ENCODE measurements at regions not wholly inside any gene's neighbourhood (a gene's known extent, or its start where the extent isn't known, plus 50 kb on each side); places are given as distances from the start of the nearest gene placed in this dataset.
A peak's percentile ranks its signal among the peaks of the same experiment; 100 is the strongest.

DNA sequence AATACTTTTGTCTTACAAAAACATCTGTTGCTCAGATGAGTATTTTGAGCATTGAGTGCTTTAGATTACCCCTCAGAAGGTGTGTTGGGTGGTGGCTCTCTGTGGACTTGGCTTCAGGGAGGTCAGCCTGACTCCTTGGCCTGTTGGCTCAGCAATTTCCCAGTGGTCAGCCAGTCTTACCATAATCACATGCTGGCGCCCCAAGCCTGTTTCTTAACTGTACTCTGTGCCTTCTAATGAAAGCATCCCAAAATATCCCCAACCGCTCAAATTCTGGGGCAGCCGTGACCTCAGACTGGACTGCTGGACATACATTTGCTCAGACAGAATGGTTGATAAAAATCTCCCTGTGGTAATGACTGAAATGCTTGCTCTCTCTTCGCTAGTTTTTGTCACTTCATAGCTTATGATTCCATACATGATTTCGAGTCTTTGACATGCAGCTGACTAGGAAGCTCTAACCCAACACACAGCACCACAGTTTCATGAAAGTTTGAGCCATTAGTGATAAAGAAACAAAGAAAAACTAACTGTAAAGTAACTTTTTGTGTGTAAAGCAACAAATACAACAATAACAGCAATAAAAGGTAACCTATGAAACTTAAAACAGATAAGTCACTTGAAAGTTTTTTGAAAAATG, 562.2 kb upstream of the MEF2C start:
- DNase-seq = no peak

DNA sequence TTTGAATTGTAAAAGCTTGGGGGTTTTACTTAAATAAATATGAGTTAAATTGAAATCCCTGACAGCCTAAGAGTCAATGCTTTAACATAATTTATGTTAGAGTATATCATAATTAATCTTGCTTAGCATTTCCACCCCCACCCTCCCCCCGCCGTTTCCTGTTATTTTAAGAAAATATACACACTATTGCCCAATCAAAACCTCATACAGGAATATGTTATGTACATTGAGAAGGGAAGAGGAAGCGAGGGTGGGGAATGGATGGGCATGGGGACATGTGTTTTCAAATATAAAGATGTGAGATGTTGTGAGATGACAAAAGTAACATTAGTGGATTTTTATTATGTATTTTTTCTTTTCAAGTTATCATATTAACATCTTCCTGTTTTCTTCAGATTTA, 561.1 kb upstream of the MEF2C start:
- DNase-seq = peak; percentile 37 to 55 (median 39)

DNA sequence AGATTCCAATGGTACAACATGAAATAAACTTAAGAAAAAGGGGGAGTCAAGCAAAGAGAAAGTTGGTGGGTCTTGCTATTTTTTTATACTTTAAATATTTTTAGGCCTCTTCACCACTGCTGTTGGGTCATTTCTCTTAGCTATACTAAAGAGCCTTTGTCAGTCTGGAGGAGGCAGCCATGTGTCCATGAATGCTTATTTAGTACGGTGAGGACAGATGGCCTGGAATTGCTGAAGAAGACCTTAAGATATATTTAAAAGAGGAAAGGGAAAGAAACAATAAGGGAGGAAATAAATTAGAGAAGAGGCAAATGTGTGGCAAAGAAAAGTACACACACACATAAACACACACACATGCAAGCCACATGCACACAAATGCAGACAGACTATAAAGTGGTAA, 560.5 kb upstream of the MEF2C start:
- DNase-seq = no peak

DNA sequence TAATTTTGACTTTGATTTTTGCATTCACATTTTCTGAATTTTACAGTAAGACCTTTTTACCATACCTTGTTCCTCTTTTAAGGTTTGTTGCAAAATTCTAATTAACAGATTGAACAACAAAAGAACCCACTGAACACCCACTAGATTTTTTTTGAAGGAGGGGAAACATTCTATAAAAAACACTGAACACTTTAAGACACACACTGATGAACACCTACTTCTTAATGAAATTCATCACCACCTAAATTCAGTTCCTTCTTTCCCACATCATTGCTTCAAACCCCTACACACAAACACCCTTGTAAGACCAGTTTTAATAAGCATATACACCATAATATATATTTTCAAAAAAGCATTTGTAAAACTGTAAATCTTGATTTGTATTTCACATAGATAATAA, 559.0 kb upstream of the MEF2C start:
- DNase-seq = no peak

DNA sequence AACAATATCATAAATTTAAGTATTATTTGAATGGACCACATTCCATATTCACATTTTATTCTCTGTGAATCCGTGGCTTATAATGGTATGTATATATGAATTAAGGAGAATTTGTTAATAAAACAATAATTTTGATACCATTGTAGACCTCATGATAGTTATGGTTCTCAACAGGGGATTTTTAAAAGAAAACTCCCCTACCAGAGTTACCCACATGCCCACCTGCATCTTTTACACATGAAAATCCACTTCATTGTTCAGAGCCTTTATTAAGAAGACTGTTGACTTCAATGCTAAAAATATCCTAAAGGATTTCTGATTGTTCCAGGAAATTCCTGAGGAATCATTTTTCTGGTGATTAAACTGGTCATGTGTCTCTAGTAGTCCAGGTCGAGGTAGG, 557.7 kb upstream of the MEF2C start:
- DNase-seq = no peak

DNA sequence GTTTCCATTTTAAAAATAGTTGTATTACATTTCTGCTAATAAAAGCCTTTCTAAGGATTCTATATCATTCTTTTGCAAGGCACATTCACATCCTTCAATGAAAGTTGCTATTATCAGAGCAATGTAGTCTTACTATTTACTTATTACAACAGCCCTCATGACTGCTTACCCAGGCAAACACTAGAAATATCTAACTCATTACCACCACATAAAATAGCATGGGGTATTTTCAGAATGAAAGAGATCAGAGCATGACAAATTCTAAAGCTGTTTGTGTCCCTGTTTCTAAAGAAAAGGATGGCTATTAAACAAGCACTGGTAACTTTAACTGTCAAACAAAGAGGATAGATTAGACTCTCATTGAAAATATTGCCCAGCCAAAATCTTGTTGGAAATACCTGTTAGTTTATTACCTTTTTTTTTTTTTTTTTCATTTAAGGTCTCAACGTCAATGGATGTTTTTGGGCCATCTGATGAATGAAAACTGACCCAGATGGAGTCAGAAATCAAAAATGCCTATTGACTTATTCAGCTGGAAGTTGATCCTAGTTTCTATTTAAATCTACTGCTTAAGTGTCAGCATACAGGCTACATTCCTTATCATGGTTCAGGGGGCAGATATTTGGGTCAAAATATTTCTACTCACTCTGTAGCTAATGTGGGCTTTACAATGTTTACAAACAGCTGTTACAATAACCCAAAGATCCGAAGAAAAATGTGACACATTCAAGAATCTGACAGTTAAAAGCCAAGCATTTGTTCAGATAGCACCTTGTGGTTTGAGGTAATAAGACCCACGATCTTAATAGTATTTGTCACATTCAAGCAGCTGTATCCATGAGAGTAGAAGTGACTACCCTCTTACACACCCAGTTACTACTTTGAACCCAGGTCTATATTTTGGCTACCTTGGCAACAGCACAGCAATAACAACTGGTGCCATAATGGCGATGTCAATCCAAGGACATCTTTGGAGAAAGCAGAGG, 554.8 kb upstream of the MEF2C start:
- no peak for DNase-seq

DNA sequence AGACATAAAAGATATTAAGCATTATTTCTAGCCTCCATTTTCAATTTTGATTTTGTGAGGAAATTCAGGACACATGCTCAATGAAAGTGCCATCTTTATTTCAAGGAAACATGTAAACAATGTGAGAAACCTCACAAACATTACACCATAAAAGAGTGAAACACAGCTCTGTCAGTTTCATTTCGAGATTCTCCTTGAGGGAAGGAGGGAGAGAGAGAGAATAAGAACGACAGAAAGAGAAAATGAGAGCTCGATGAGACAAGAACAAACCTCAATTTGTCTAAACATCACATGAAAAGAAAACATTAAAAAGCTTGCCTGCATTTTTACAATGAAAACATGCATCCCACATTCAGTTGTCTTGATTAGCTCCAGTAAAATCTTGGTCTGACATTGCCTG, 553.5 kb upstream of the MEF2C start:
- DNase-seq = no peak

DNA sequence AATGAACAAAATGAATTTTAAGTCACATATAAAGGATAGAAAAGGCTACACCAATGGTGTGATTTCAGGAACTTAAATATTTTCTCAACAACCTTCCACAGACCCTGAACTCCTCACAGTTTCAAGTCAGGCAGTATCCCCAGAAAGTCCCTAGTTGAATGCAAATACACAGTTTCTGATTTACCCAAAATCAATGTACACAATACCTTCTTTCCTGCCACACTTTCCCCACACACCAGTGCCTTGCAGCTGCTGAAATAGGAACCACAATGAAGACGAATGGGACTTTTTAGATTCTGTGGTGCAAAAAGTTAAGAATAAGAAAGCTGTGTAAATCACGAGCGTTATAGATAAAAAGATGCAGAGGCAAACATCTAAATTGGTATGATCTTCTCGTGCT, 552.4 kb upstream of the MEF2C start:
- no peak for DNase-seq

DNA sequence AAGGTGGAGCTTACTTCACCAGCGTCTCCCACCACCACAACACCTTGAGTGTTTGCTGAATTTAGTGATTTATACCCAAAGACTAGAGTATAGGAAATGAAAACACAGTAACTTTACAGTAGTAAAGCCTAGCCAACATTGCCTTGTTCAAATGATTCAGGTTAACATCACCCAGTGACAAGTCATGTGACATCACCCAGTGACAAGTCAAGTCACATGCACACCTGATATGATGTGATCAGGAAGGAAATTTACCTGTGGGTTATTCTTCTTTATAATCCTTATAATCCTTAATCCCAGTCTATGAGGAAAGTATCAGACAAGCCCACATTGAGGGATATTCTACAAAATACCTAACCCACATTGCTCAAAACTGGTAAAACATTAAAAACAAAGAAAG, 545.6 kb upstream of the MEF2C start:
- DNase-seq = no peak

DNA sequence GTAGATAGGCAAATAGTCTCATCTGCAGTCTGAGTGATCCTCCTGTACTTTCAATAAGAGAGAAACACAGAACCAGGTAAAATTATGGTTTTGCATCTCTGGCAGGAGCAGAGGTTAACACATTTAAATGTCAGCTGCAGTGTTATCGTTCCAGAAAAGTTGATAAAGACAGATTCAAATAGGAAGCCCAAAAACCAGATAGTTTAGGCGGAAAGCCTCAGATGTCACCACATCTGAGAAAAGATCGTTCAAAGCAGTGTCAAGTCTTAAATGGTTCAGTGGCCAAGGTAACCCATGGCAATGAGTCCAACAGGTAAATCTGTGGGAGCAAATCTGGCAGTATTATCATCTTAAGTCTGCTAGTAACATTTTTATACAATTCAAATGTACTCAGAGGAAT, 542.1 kb upstream of the MEF2C start:
- no peak for DNase-seq

DNA sequence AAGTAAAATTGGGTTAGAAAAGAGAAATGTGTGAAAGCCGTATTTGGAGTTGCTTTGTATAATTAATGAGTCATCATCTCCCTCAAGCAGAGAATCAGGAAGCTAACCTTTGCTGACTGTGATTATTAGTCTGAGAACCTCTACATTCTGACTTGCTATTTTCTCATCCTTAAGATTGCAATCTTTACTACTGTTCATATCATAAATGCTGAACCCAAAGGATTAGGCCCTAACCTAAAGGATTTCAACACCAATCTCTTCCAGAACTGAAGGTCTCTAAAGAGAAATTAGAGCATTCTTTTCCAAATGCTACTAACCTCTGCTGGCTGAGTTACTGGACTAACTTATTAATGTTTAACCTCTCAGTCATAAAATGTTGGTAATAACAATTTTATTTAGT, 538.1 kb upstream of the MEF2C start:
- DNase-seq = peak; percentile 36 to 73 (median 70)

DNA sequence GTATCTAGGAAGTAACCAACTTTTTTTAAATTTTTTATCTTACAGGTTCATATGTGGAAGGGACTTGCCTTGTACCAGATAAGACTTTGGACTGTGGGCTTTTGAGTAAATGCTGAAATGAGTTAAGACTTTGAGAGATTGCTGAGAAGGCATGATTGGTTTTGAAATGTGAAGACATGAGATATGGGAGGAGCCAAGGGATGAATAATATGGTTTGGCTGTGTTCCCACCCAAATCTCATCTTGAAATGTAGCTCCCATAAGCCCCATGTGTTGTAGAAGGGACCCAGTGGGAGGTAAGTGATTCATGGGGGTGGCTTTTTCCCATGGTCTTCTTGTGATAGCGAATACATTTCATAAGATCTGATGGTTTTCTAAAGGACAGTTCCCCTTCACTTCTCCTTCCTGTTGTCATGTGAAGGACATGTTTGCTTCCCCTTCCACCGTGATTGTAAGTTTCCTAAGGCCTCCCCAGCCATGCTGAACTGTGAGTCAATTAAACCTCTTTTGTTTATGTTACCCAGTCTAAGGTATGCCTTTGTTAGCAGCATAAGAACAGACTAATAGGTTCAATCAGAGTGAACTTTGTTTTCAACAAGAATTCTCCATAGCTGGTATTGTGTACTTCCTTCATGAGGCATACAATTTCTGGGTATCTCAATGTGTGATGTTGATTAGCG, 535.6 kb upstream of the MEF2C start:
- peak; percentile 42 to 70 (median 60) for DNase-seq

DNA sequence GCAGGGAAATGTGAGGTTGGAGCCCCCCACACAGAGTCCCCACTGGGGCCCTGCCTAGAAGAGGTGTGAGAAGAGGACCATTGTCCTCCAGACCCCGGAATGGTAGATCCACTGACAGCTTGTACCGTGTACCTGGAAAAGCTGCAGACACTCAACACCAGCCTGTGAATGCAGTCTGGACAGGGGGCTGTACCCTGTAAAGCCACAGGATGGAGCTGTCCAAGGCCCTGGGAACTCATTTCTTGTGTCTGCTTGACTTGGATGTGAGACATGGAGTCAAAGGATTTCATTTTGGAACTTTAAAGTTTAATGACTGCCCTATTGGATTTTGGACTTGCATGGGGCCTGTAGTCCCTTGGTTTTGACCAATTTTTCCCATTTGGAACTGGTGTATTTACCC, 535.0 kb upstream of the MEF2C start:
- no peak for DNase-seq

DNA sequence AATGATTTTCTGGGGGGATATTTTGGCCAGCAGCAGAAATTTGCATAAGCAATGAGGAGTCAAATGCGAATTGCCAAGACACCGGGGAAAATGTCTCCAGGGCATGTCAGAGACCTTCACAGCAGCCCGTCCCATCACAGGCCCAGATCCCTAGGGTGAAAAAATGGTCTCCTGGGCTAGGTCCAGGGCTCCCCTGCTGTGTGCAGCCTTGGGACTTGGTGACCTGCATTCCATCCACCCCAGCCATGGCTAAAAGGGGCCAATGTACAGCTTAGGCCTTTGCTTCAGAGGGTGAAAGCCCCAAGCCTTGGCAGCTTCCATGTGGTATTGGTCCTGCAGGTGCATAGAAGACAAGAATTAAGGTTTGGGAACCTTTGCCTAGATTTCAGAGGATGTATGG, 534.5 kb upstream of the MEF2C start:
- no peak for DNase-seq

DNA sequence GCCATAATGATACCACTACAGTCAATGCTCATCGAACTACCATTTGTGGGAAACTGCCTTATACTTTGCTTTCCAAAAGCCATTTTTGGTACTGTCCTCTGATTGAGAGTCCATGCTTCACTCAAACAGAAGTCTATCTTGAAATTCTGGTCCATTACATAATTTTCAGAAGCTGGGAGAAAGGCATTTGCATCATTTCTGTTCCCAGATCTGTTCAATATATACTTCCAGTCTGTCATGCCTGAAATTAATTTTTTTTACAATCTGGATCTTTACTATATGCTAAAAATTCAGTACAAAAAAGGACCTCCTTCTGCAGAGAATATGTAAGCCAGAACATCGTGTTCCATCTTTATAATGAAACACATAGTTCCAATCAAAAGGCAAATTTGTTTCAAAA, 528.9 kb upstream of the MEF2C start:
- no peak for DNase-seq

DNA sequence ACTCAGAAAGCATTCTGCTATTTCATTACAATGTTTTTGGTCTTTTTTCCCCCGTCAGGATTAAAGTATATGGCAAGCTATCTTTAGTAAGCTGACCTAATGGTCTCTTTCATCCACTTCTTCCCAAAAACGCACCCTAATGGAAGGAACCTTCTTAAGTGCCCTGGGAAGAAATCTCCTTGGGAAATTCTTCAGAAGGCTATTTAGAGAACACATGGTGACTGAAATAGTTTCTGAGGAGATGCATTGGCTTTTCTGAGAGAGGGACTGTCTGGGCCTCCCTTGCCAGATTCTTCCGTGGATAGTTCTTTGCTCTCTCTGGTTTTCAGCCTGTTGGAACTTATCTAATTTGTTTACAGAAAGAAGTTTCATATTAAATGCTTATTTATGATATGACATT, 524.1 kb upstream of the MEF2C start:
- no peak for DNase-seq

DNA sequence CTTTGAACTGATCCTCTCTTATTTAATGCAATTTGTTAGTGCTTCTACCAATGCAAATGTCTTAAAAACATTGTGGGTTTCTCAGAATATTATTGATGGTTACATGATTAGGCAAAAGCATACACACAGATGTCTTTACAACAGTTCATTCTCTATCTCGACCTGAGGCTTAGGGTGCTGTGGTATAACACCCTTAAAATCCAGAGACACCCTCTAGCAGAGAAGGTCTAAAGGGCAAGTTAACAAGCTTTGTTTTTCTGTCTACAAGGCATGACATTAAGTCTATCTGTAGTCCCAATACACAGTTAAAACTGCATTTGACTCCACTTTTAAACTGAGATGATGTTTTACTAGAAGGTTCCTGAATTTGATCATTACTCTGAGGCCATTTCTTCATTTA, 518.7 kb upstream of the MEF2C start:
- DNase-seq = no peak

DNA sequence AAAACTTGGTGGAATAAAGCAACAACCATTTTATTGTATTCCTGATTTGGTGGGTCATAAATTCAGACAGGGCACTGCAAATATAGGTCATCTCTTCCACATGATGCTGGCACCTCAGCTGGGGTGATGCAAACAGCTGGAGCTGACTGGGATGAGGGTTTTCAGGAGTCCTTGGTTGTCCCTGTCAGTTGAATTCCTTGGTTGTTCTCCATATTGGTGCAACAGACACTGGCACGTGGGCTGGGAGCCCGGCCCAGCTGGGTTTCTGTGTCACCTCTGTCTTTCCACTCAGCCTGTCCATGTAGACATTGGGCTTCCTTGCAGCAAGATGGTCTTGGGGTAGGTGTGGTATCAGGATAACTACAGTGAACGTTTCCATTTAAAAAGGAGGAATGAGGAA, 518.0 kb upstream of the MEF2C start:
- DNase-seq = no peak

DNA sequence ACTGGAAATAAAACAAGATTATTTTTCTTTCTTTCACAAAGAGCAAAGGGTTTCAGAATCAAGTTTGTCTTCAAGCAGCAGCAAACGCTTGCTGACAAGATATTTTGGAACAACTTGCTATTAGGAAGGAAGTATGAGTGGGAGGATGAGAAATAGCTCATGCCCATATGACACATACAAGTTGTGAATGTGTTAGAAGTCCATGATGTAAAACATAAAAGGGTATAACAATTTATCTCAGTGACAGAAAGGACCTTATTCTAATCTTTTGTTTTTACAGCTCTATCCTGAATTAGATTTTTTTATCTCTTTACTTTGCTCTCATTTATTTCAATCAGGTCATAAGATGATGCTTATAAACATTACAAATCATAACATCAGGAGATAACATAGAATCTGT, 516.6 kb upstream of the MEF2C start:
- DNase-seq = peak; percentile 71 to 93 (median 92)

DNA sequence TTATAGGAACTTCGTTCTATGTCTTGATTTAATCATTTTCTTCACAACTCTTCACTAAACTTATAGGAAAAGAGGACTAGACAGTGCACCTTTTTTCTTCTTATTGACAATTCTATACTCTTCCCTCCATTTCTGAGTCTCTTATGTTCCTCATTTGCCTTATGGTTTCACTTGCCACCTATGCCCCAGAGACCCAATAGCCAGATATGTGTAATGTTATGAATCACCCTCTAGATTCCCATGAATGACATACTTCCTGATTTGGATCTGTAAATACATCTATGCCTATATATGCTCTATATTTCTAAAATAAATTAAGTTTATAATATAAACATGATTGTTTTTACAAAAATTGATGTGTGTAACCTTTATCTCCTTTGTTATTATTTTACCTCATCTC, 514.1 kb upstream of the MEF2C start:
- peak; percentile 70 to 89 (median 88) for DNase-seq

DNA sequence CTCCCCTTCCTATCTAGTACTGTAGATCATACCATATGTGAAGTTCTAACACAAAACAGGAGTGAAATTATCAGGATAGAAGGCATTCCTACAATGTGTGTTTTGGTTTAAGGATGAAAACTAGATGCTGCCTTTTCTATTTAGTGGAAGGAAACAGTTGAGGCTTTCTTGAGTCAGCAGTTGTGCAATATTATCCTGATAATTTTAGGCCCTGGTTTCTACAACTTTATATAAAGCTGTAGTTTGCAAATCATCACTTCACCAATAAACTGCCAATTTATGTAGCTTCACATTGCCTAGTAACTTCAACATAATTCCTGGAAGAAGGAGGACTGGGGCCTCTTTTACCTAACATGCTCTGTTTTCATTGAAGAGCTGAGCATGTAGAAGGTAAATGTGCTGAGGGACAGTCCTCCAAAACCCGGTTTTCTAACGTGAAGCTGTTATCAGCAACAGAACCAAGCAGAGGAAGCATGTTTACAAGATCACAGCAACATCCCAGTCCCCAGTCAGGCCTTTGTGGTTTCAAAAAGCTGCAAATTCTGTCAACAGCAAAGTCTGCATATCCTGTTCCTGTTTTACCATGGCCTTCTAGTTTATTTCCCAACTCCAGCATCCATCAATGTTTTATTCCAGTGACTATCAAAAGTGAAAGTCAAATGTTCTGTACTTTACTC, 513.4 kb upstream of the MEF2C start:
- DNase-seq = peak; percentile 63 to 84 (median 80)

DNA sequence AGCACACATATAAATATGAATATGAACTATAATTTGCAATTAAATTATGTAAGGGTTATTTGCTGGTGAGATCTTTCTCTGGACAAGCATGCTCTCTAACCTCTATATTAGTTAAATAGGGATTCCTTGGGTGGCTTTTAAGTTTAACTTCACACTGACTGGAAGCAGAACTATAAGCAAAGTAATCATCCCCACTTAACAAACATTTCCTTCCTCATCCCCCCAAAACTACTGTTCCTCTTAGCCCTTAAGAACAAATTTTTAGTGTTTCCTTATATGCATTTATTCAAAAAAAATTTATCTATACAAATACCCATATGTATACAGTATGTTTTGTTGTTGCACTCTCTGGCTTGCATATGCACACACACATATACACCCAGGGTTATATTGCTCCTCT, 512.1 kb upstream of the MEF2C start:
- DNase-seq = no peak

DNA sequence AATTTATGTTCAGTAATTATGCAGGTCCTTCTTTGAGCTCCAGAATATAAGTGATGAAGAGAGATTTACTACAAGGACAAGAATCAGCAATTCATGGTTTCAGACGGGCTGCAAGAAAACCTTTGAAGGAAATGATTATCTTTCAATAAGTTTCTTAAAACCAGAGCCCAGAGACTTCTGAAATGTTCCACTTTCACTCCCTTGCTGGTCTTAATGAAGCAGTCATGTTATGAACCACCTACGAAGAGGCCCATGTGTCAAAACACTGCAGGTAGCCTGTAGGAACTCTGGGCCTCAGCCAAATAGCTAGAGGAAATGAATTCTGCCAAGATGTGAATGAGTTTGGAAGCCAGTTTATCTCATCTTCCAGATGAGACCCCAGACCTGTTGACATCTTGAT, 505.9 kb upstream of the MEF2C start:
- DNase-seq = no peak
